ENCODE measurements at regions not wholly inside any gene's neighbourhood (a gene's known extent, or its start where the extent isn't known, plus 50 kb on each side); places are given as distances from the start of the nearest gene placed in this dataset.

- WGBS (ENCODE audit: insufficient coverage): 25% methylated on average over 1 of the region's 3 CpGs
- H3K27ac Mint-ChIP-seq: no peak overlapping the region
- no peak overlapping the region for H3K4me2 ChIP-seq (replicated peaks; ENCODE audit: low read depth, low read length, poor library complexity, severe bottlenecking)
- peaks cover 0 to 8% (median 1%) of the 10 kb centered on the region in 4 experiments for H3K27me3 ChIP-seq (replicated peaks in 1 of 4; ENCODE audit: control extremely low read depth in 1 of 4, control insufficient read depth in 3 of 4, insufficient read depth in 4 of 4, low read length in 3 of 4)
- no peaks in the 10 kb centered on the region for H3K9me3 Mint-ChIP-seq (ENCODE audit: insufficient read depth)
- no peaks in the 10 kb centered on the region for H3K4me1 Mint-ChIP-seq
- H3K9me3 ChIP-seq (ENCODE audit: control extremely low read depth in 1 of 3, control insufficient read depth in 2 of 3, insufficient read depth in 1 of 3, low read length in 2 of 3): no peaks in the 10 kb centered on the region
- intact Hi-C loops (cut with micrococcal nuclease): no loop called here
- peaks cover 26% of the 10 kb centered on the region for H3K27me3 Mint-ChIP-seq
- no peaks in the 10 kb centered on the region for H3K36me3 ChIP-seq (replicated peaks in 1 of 2; ENCODE audit: control extremely low read depth in 1 of 2, control insufficient read depth in 1 of 2, extremely low read depth in 1 of 2, insufficient read depth in 2 of 2, low read length in 1 of 2)
- POLR2A ChIA-PET: no interaction called here
- no peaks in the 10 kb centered on the region for H3K79me2 ChIP-seq (ENCODE audit: control insufficient read depth, insufficient read depth, low read length)
- no peaks in the 10 kb centered on the region for H4K20me1 ChIP-seq (ENCODE audit: control insufficient read depth, insufficient read depth, low read length, poor library complexity, severe bottlenecking)
- DNase-seq: no peak
- TF ChIP-seq EZH2 (IDR thresholded peaks at IDR 0.05; ENCODE audit: borderline replicate concordance, insufficient read depth, low read depth, low read length, poor library complexity, severe bottlenecking): no peak
- no peak for TF ChIP-seq CTCF (IDR thresholded peaks at IDR 0.05)
- H3K27ac ChIP-seq (ENCODE audit: low read length in 2 of 2): no peak overlapping the region
- no peak overlapping the region for H3K9ac ChIP-seq (ENCODE audit: low read length)
- no peak overlapping the region for H2AFZ ChIP-seq (ENCODE audit: insufficient read depth, low read depth, low read length, poor library complexity, severe bottlenecking)
- no peaks in the 10 kb centered on the region for H3K4me1 ChIP-seq (ENCODE audit: control insufficient read depth in 2 of 2, insufficient read depth in 2 of 2, low read length in 2 of 2)
- no peak overlapping the region for H3K4me3 ChIP-seq (ENCODE audit: control extremely low read depth in 1 of 5, extremely low read depth in 1 of 5, insufficient read depth in 1 of 5, low read depth in 2 of 5, low read length in 4 of 5)
- ATAC-seq (ENCODE audit: low read depth): no peak
- H3K4me3 Mint-ChIP-seq: no peak overlapping the region
- CTCF ChIA-PET: no interaction called here
These were observed 136.5 kb upstream of the GJB5 start for GRCh38 chr1:34618381-34618780.

DNA sequence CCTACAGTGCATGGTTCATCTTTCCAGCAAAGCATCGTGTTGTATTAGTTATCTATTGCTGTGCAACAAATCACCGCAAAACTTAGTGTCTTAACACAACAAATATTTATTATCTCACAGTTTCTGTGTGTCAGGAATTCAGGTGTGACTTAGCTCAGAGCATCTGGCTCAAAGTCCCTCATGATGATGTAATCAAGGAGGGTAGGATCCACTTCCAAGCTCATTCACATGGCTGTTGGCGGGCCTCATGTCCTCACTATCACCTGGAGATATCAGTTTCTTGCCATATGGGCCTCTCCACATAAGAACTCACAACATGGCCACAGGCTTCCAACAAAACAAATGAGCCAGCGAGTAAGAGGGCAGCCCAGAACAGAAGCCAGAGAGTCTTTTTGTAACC lies 135.6 kb upstream of the GJB5 start:
- no peak overlapping the region for H3K27ac Mint-ChIP-seq
- ATAC-seq (ENCODE audit: low read depth) (no peak), DNase-seq (no peak)
- Histone ChIP-seq H3K4me1 (ENCODE audit: control insufficient read depth in 2 of 2, insufficient read depth in 2 of 2, low read length in 2 of 2) (no peaks in the 10 kb centered on the region), H3K79me2 (ENCODE audit: control insufficient read depth, insufficient read depth, low read length) (no peaks in the 10 kb centered on the region), H3K36me3 (replicated peaks in 1 of 2; ENCODE audit: control extremely low read depth in 1 of 2, control insufficient read depth in 1 of 2, extremely low read depth in 1 of 2, insufficient read depth in 2 of 2, low read length in 1 of 2) (no peaks in the 10 kb centered on the region), H4K20me1 (ENCODE audit: control insufficient read depth, insufficient read depth, low read length, poor library complexity, severe bottlenecking) (no peaks in the 10 kb centered on the region), H3K4me2 (replicated peaks; ENCODE audit: low read depth, low read length, poor library complexity, severe bottlenecking) (no peak overlapping the region), H3K9ac (ENCODE audit: low read length) (no peak overlapping the region), H3K27ac (ENCODE audit: low read length in 2 of 2) (no peak overlapping the region), H3K9me3 (ENCODE audit: control extremely low read depth in 1 of 3, control insufficient read depth in 2 of 3, insufficient read depth in 1 of 3, low read length in 2 of 3) (no peaks in the 10 kb centered on the region), H3K27me3 (replicated peaks in 1 of 4; ENCODE audit: control extremely low read depth in 1 of 4, control insufficient read depth in 3 of 4, insufficient read depth in 4 of 4, low read length in 3 of 4) (peaks cover 0 to 8% (median 1%) of the 10 kb centered on the region in 4 experiments), H2AFZ (ENCODE audit: insufficient read depth, low read depth, low read length, poor library complexity, severe bottlenecking) (no peak overlapping the region), H3K4me3 (ENCODE audit: control extremely low read depth in 1 of 5, extremely low read depth in 1 of 5, insufficient read depth in 1 of 5, low read depth in 2 of 5, low read length in 4 of 5) (no peak overlapping the region)
- TF ChIP-seq CTCF (IDR thresholded peaks at IDR 0.05): no peak
- TF ChIP-seq EZH2 (IDR thresholded peaks at IDR 0.05; ENCODE audit: borderline replicate concordance, insufficient read depth, low read depth, low read length, poor library complexity, severe bottlenecking): no peak
- POLR2A ChIA-PET: no interaction called here
- peaks cover 29% of the 10 kb centered on the region for H3K27me3 Mint-ChIP-seq
- H3K9me3 Mint-ChIP-seq (ENCODE audit: insufficient read depth): no peaks in the 10 kb centered on the region
- no peaks in the 10 kb centered on the region for H3K4me1 Mint-ChIP-seq
- no peak overlapping the region for H3K4me3 Mint-ChIP-seq
- CTCF ChIA-PET: no interaction called here
- intact Hi-C loops (cut with micrococcal nuclease): no loop called here
- 50% methylated on average over 1 of the region's 4 CpGs for WGBS (ENCODE audit: insufficient coverage)

Data from B cell (primary cell).